ENCODE measurements at regions not wholly inside any gene's neighbourhood (a gene's known extent, or its start where the extent isn't known, plus 50 kb on each side); places are given as distances from the start of the nearest gene placed in this dataset.

DNA sequence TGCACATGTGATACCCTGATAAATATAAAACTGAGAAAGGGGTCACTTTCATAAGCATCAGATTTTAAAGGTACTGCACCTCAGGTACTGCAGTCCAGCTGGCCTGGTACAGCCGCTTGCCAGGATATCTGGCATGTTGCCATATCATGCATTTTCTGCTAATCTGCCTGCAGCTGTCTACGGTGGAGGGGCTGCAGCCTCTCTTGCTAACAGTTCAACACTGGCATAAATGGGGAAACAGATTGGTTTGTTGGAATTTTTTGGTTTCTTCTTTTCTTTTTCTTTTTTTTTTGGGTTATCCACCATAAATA, 71.5 kb downstream of the MIS18A start:
- TF ChIP-seq, protein P1, sequence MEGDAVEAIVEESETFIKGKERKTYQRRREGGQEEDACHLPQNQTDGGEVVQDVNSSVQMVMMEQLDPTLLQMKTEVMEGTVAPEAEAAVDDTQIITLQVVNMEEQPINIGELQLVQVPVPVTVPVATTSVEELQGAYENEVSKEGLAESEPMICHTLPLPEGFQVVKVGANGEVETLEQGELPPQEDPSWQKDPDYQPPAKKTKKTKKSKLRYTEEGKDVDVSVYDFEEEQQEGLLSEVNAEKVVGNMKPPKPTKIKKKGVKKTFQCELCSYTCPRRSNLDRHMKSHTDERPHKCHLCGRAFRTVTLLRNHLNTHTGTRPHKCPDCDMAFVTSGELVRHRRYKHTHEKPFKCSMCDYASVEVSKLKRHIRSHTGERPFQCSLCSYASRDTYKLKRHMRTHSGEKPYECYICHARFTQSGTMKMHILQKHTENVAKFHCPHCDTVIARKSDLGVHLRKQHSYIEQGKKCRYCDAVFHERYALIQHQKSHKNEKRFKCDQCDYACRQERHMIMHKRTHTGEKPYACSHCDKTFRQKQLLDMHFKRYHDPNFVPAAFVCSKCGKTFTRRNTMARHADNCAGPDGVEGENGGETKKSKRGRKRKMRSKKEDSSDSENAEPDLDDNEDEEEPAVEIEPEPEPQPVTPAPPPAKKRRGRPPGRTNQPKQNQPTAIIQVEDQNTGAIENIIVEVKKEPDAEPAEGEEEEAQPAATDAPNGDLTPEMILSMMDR (IDR thresholded peaks at IDR 0.05 in 8 of 11, conservative IDR thresholded peaks at IDR 0.05 in 3 of 11), result no peak
- no peak for TF ChIP-seq POLR2A (IDR thresholded peaks at IDR 0.05)

Measured in spleen (tissue), 7 donors.